H1 (cell line): ENCODE measurements at regions not wholly inside any gene's neighbourhood (a gene's known extent, or its start where the extent isn't known, plus 50 kb on each side); places are given as distances from the start of the nearest gene placed in this dataset.

Experiments
- CTCF ChIA-PET: fragments of 300-600 bp; sonication (Branson Sonifier 250); formaldehyde crosslinking; loops from one replicate; lab custom pipeline; 2021; ENCODE audit not compliant: partially characterized antibody; lab: Charles Lee
- POLR2A ChIA-PET: fragments of 300-600 bp; sonication (Branson Sonifier 250); formaldehyde crosslinking; loops from one replicate; lab custom pipeline; 2021; ENCODE audit warnings: inconsistent platforms; ENCODE audit not compliant: partially characterized antibody; lab: Charles Lee
- DNase-seq, 2 experiments: peaks; one replicate each; pipeline versions ENCODE4 v3.0.0 to v3.0.0-alpha.2; 2010 to 2022; ENCODE audit warnings: low spot score in 2 of 2, low read depth in 1 of 2, mixed read lengths in 1 of 2
- FAIRE-seq: peaks from 2 replicates; lab custom pipeline; 2011; peaks lifted over from hg19 to GRCh38; lab: Jason Lieb, UNC
- H2AFZ ChIP-seq: 2 replicates; pipeline ENCODE4 v1.8.1; 2012; ENCODE audit warnings: low read length, inconsistent platforms
- H2AK5ac ChIP-seq: 2 replicates; pipeline ENCODE4 v1.6.1; 2013; ENCODE audit warnings: low read depth, low read length
- H2BK120ac ChIP-seq: replicated peaks from 2 replicates; pipeline ENCODE3; 2013; ENCODE audit warnings: low read depth, low read length, inconsistent platforms
- H2BK12ac ChIP-seq: 2 replicates; pipeline ENCODE4 v1.6.1; 2013; ENCODE audit warnings: low read depth, low read length
- H2BK15ac ChIP-seq: 2 replicates; pipeline ENCODE4 v1.6.1; 2013; ENCODE audit warnings: low read length
- H2BK20ac ChIP-seq: 2 replicates; pipeline ENCODE4 v1.6.1; 2013; ENCODE audit warnings: low read length
- H2BK5ac ChIP-seq: 2 replicates; pipeline ENCODE4 v1.6.1; 2013; ENCODE audit warnings: low read depth, low read length
- H3K14ac ChIP-seq: 2 replicates; pipeline ENCODE4 v1.6.1; 2013; ENCODE audit warnings: inconsistent platforms; ENCODE audit not compliant: insufficient read length
- H3K18ac ChIP-seq: 2 replicates; pipeline ENCODE4 v1.6.1; 2013; ENCODE audit warnings: low read length; ENCODE audit errors: extremely low read depth
- H3K23ac ChIP-seq: 2 replicates; pipeline ENCODE4 v1.6.1; 2013; ENCODE audit warnings: inconsistent platforms; ENCODE audit not compliant: insufficient read length
- H3K23me2 ChIP-seq: 2 replicates; pipeline ENCODE4 v1.6.1; 2013; ENCODE audit warnings: low read depth, low read length
- H3K27ac ChIP-seq: 2 replicates; pipeline ENCODE4 v1.6.1; 2011; ENCODE audit warnings: low read depth, low read length, inconsistent platforms
- H3K27me3 ChIP-seq, 4 experiments: replicated peaks in 1 of 4; 1 replicate in 1 of 4; 2 replicates in 3 of 4; pipeline versions ENCODE4 v1.6.1 to v1.8.1; 2011 to 2013; ENCODE audit warnings: low read length in 3 of 4, mild to moderate bottlenecking in 3 of 4, inconsistent platforms in 2 of 4, mixed read lengths in 2 of 4, moderate library complexity in 1 of 4; ENCODE audit not compliant: control insufficient read depth in 3 of 4, insufficient read depth in 3 of 4; ENCODE audit errors: extremely low read depth in 1 of 4
- H3K36me3 ChIP-seq, 4 experiments: 2 replicates each; pipeline versions ENCODE4 v1.6.1 to v1.8.1; 2011 to 2013; ENCODE audit warnings: mild to moderate bottlenecking in 4 of 4, low read length in 3 of 4, moderate library complexity in 2 of 4, control low read depth in 1 of 4, inconsistent platforms in 1 of 4; ENCODE audit not compliant: insufficient read depth in 4 of 4, control insufficient read depth in 2 of 4
- H3K4ac ChIP-seq: replicated peaks from 2 replicates; pipeline ENCODE3; 2013; ENCODE audit warnings: low read length, low read depth, mixed read lengths, inconsistent platforms; ENCODE audit not compliant: insufficient read length
- H3K4me1 ChIP-seq, 4 experiments: replicated peaks in 1 of 4; 1 replicate in 1 of 4; 2 replicates in 3 of 4; pipeline versions ENCODE4 v1.6.1 to v1.8.1; 2011 to 2013; ENCODE audit warnings: low read length in 3 of 4, inconsistent platforms in 2 of 4, mixed read lengths in 1 of 4; ENCODE audit not compliant: insufficient read depth in 4 of 4, control insufficient read depth in 3 of 4
- H3K4me2 ChIP-seq, 2 experiments: 2 replicates each; pipeline versions ENCODE4 v1.6.1 to v1.8.1; 2011 to 2013; ENCODE audit warnings: low read depth in 2 of 2, low read length in 2 of 2, control low read depth in 1 of 2, inconsistent platforms in 1 of 2, mild to moderate bottlenecking in 1 of 2; ENCODE audit not compliant: insufficient read depth in 1 of 2
- H3K4me3 ChIP-seq, 4 experiments: fragments of 200-600, 300-600 bp in 1 of 4; sonication (generic), shearing (Covaris generic), sonication (Bioruptor Twin) in 1 of 4; 2 replicates each; pipeline versions ENCODE4 v1.5.1 to v1.8.1; 2011 to 2016; ENCODE audit warnings: low read length in 4 of 4, low read depth in 3 of 4, control low read depth in 2 of 4, inconsistent platforms in 2 of 4, mild to moderate bottlenecking in 2 of 4, mixed read lengths in 1 of 4, moderate library complexity in 1 of 4; ENCODE audit not compliant: insufficient read depth in 2 of 4; ENCODE audit errors: extremely low read depth in 1 of 4
- H3K56ac ChIP-seq: replicated peaks from 2 replicates; pipeline ENCODE3; 2013; ENCODE audit warnings: low read depth, mild to moderate bottlenecking, mixed read lengths, low read length, inconsistent platforms; ENCODE audit not compliant: insufficient read length
- H3K79me1 ChIP-seq: 2 replicates; pipeline ENCODE4 v1.6.1; 2013; ENCODE audit warnings: low read depth, low read length, control low read depth
- H3K79me2 ChIP-seq, 2 experiments: 2 replicates each; pipeline versions ENCODE4 v1.6.1 to v1.8.1; 2012 to 2013; ENCODE audit warnings: low read length in 2 of 2, mild to moderate bottlenecking in 2 of 2, inconsistent platforms in 1 of 2; ENCODE audit not compliant: insufficient read depth in 2 of 2, control insufficient read depth in 1 of 2
- H3K9ac ChIP-seq, 4 experiments: replicated peaks in 1 of 4; 1 replicate in 1 of 4; 2 replicates in 3 of 4; pipeline versions ENCODE4 v1.6.1 to v1.8.1; 2011 to 2013; ENCODE audit warnings: low read depth in 3 of 4, low read length in 3 of 4, control low read depth in 2 of 4, mild to moderate bottlenecking in 2 of 4, moderate library complexity in 2 of 4, inconsistent platforms in 1 of 4; ENCODE audit errors: extremely low read depth in 1 of 4
- H3K9me3 ChIP-seq, 2 experiments: 2 replicates each; pipeline versions ENCODE4 v1.6.1 to v1.8.1; 2012 to 2013; ENCODE audit warnings: mild to moderate bottlenecking in 2 of 2, moderate library complexity in 2 of 2, control low read depth in 1 of 2, inconsistent platforms in 1 of 2, low read depth in 1 of 2, low read length in 1 of 2, mixed read lengths in 1 of 2; ENCODE audit not compliant: insufficient read depth in 2 of 2
- H4K20me1 ChIP-seq, 2 experiments: replicated peaks in 1 of 2; 2 replicates each; pipeline versions ENCODE3 to v1.8.1; 2011 to 2013; ENCODE audit warnings: inconsistent platforms in 2 of 2, low read length in 2 of 2, mild to moderate bottlenecking in 1 of 2; ENCODE audit not compliant: insufficient read depth in 2 of 2, control insufficient read depth in 1 of 2
- H4K5ac ChIP-seq: 2 replicates; pipeline ENCODE4 v1.6.1; 2013; ENCODE audit warnings: low read length, low read depth, mixed read lengths, inconsistent platforms; ENCODE audit not compliant: insufficient read length
- H4K8ac ChIP-seq: 2 replicates; pipeline ENCODE4 v1.8.0; 2013; ENCODE audit warnings: mild to moderate bottlenecking, moderate library complexity, low read length, inconsistent platforms; ENCODE audit not compliant: insufficient read depth; ENCODE audit errors: extremely low read depth
- H4K91ac ChIP-seq: replicated peaks from 2 replicates; pipeline ENCODE3; 2013; ENCODE audit warnings: low read length, mixed read lengths, inconsistent platforms; ENCODE audit not compliant: insufficient read length
- BACH1 ChIP-seq: IDR thresholded peaks from 2 replicates; pipeline ENCODE4 v1.6.1; 2012; ENCODE audit warnings: low read length, improper control_type of control experiment
- EP300 ChIP-seq, 2 experiments: IDR thresholded peaks; 1 replicate in 1 of 2; 2 replicates in 1 of 2; pipeline ENCODE4 v1.6.1; 2011 to 2012; ENCODE audit warnings: low read depth in 2 of 2, low read length in 2 of 2, mild to moderate bottlenecking in 2 of 2, borderline replicate concordance in 1 of 2, inconsistent platforms in 1 of 2, moderate library complexity in 1 of 2
- GABPA ChIP-seq: IDR thresholded peaks from 2 replicates; pipeline ENCODE4 v1.6.1; 2011; ENCODE audit warnings: mild to moderate bottlenecking, low read length, moderate library complexity, borderline replicate concordance; ENCODE audit not compliant: insufficient read depth
- JUN ChIP-seq: IDR thresholded peaks from 2 replicates; pipeline ENCODE4 v1.6.1; 2011; ENCODE audit warnings: low read depth, mild to moderate bottlenecking, improper control_type of control experiment, low read length
- KDM1A ChIP-seq: fragments of 200-600, 300-600 bp; sonication (generic); IDR thresholded peaks from 2 replicates; pipeline ENCODE4 v1.7.1; 2016; ENCODE audit warnings: mild to moderate bottlenecking, low read length, borderline replicate concordance
- KDM4A ChIP-seq: IDR thresholded peaks from one replicate; pipeline ENCODE4 v1.7.1; 2012; ENCODE audit warnings: low read depth, mild to moderate bottlenecking, moderate library complexity, low read length, inconsistent platforms; ENCODE audit not compliant: severe bottlenecking
- POLR2A ChIP-seq, 2 experiments: IDR thresholded peaks; 1 replicate in 1 of 2; 2 replicates in 1 of 2; pipeline ENCODE4 v1.6.1; 2011; ENCODE audit warnings: low read depth in 2 of 2, low read length in 2 of 2, mild to moderate bottlenecking in 2 of 2; ENCODE audit errors: control extremely low read depth in 1 of 2
- RAD21 ChIP-seq, 2 experiments: IDR thresholded peaks in 1 of 2; conservative IDR thresholded peaks in 1 of 2; 2 replicates each; pipeline ENCODE4 v1.6.1; 2011; ENCODE audit warnings: low read depth in 2 of 2, low read length in 2 of 2, improper control_type of control experiment in 1 of 2, inconsistent platforms in 1 of 2, mild to moderate bottlenecking in 1 of 2, moderate library complexity in 1 of 2
- RFX5 ChIP-seq: IDR thresholded peaks from 2 replicates; pipeline ENCODE4 v1.6.1; 2011; ENCODE audit warnings: low read depth, low read length, improper control_type of control experiment, borderline replicate concordance
- SAP30 ChIP-seq: fragments of 300-600 bp; sonication (generic); IDR thresholded peaks from 2 replicates; pipeline ENCODE4 v1.7.1; 2012; ENCODE audit warnings: low read length, moderate library complexity, mild to moderate bottlenecking, inconsistent platforms; ENCODE audit not compliant: insufficient read depth, insufficient replicate concordance
- SIRT6 ChIP-seq: IDR thresholded peaks from one replicate; pipeline ENCODE4 v1.7.1; 2012; ENCODE audit warnings: low read length, inconsistent platforms
- SIX5 ChIP-seq: IDR thresholded peaks from 2 replicates; pipeline ENCODE4 v1.6.1; 2011; ENCODE audit warnings: mild to moderate bottlenecking, low read depth, low read length
- TEAD4 ChIP-seq: IDR thresholded peaks from 2 replicates; pipeline ENCODE4 v1.6.1; 2012; ENCODE audit warnings: low read depth, low read length, inconsistent platforms, mixed read lengths
- ZNF274 ChIP-seq: IDR thresholded peaks from 2 replicates; pipeline ENCODE4 v1.7.0; 2012; ENCODE audit warnings: low read length, borderline replicate concordance; ENCODE audit errors: extremely low read depth
- WGBS, 2 experiments: shearing (Covaris generic) in 1 of 2; methylation state at CpG; one replicate each; pipeline versions ENCODE4 v1.1.6 to v1.1.7; 2013 to 2015; ENCODE audit warnings: low lambda C conversion rate in 2 of 2, mixed read lengths in 2 of 2, inconsistent platforms in 1 of 2, low coverage in 1 of 2, missing lambda C conversion rate in 1 of 2; ENCODE audit not compliant: insufficient replicate concordance in 2 of 2, insufficient coverage in 1 of 2, insufficient read length in 1 of 2; ENCODE audit errors: extremely low coverage in 1 of 2, missing lambda C conversion rate in 1 of 2; 5-methylcytosine and 5-hydroxymethylcytosine counted together

DNA sequence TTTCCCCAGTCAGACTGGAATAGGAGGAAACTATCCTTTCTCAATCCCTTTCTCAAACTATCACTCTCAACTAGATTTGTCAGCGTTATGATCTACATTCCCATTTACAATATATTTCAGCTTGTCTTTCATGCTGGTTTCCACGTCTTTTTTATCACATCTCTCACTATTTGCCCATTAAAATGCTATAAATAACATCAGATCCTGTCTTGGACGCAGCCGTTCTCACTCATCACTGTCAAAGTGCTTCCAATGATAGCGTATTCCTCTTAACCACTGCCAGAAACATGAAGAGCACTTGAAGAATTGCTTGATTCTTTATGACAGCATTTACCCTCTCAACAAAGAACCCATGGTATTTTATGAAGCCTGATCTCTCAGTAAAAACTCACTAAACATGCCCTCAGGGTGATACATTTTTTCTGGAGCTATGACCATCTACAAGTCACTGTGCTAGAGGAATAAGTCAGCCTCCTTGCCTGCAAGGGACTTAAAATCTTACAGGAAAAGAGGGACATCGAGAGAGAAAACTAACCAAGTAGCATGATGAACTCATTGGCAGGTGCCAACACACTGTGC is 205.6 kb upstream of the PFKP start:
- no peak overlapping the region for H3K14ac ChIP-seq
- H2BK20ac ChIP-seq, result no peak overlapping the region
- no peak overlapping the region for H2BK15ac ChIP-seq
- H3K9ac ChIP-seq, result no peak overlapping the region
- H4K91ac ChIP-seq, result no peak overlapping the region
- FAIRE-seq (no peak), DNase-seq (no peak)
- WGBS, 2 experiments, result 84% methylated on average over 6 of the region's 6 CpGs; no CpG with 5 or more reads in 1 of the 2 experiments
- 0 out of 2 replicates have a peak overlapping the region, but pooled peaks have one; percentile 31 for H2AFZ ChIP-seq
- H4K20me1 ChIP-seq, result no peaks in the 10 kb centered on the region
- no peak overlapping the region for H2BK12ac ChIP-seq
- H4K5ac ChIP-seq, result no peak overlapping the region
- H3K56ac ChIP-seq, result no peak overlapping the region
- no peak overlapping the region for H2BK120ac ChIP-seq
- H3K4me1 ChIP-seq, result peaks cover 0 to 5% (median 0%) of the 10 kb centered on the region in 4 experiments; a peak in 1 of 7 replicates
- no peak overlapping the region for H3K27ac ChIP-seq
- no peaks in the 10 kb centered on the region for H3K23me2 ChIP-seq
- H4K8ac ChIP-seq, result no peak overlapping the region
- ChIA-PET CTCF (interaction anchor here (0.6 to 1.1 kb wide), 3 partner anchors 22 to 335 kb away, joined by 3 to 4 read pairs (median 3); no protein-coding TSS in a partner anchor), POLR2A (no interaction called here)
- H3K79me1 ChIP-seq, result no peaks in the 10 kb centered on the region
- H2AK5ac ChIP-seq, result no peak overlapping the region
- H3K4me2 ChIP-seq, result no peak overlapping the region
- H3K36me3 ChIP-seq, result no peaks in the 10 kb centered on the region
- no peak overlapping the region for H2BK5ac ChIP-seq
- H3K4me3 ChIP-seq, result no peak overlapping the region
- peaks cover 7 to 9% of the 10 kb centered on the region in 2 experiments; a peak in 3 of 4 replicates for H3K9me3 ChIP-seq
- no peaks in the 10 kb centered on the region for H3K27me3 ChIP-seq
- H3K79me2 ChIP-seq, result no peaks in the 10 kb centered on the region
- no peak overlapping the region for H3K23ac ChIP-seq
- no peak overlapping the region for H3K18ac ChIP-seq
- H3K4ac ChIP-seq, result no peak overlapping the region
- TF ChIP-seq GABPA (no peak), JUN (no peak), SAP30 (no peak), POLR2A (IDR thresholded peaks at IDR 0.05; ENCODE audit: control extremely low read depth in 1 of 2, low read depth in 2 of 2, low read length in 2 of 2) (no peak), RAD21 (IDR thresholded peaks at IDR 0.05 in 1 of 2, conservative IDR thresholded peaks at IDR 0.05 in 1 of 2; ENCODE audit: low read depth in 2 of 2, low read length in 2 of 2) (no peak), SIX5 (no peak), BACH1 (no peak), EP300 (IDR thresholded peaks at IDR 0.05; ENCODE audit: borderline replicate concordance in 1 of 2, low read depth in 2 of 2, low read length in 2 of 2) (no peak), RFX5 (no peak), TEAD4 (no peak), SIRT6 (no peak), KDM1A (no peak), ZNF274 (no peak), KDM4A (no peak)
